Activated T-cell treated with anti-CD3 and anti-CD28 coated beads, Interleukin-2, amount 50 U/mL, for 48 hours (primary cell): ENCODE measurements at regions not wholly inside any gene's neighbourhood (a gene's known extent, or its start where the extent isn't known, plus 50 kb on each side); places are given as distances from the start of the nearest gene placed in this dataset.
"Not testable (repeated sequence)": the region's sequence is repeated elsewhere in the genome, so short reads cannot be mapped to it uniquely, and the experiment has no call there.

ENCODE experiments used
- DNase-seq, 2 experiments: peaks; one replicate each; pipeline ENCODE4 v3.0.0-alpha.2; 2020

GRCh38 chr17:63267846-63268245, 178.3 kb downstream of the CYB561 start:
- no peak for DNase-seq

- no peak for DNase-seq
These were observed 177.3 kb downstream of the CYB561 start for GRCh38 chr17:63268827-63269226.

- no peak for DNase-seq
These were observed 175.5 kb downstream of the CYB561 start for GRCh38 chr17:63270610-63271009.

GRCh38 chr17:63274146-63274545, 172.0 kb downstream of the CYB561 start:
- DNase-seq: no peak

GRCh38 chr17:63275318-63275970, 170.7 kb downstream of the CYB561 start:
- DNase-seq: no peak

- DNase-seq: no peak
These were observed 169.9 kb downstream of the CYB561 start for GRCh38 chr17:63275971-63276745.

GRCh38 chr17:63276821-63277220, 169.3 kb downstream of the CYB561 start:
- no peak for DNase-seq

- DNase-seq: no peak
These were observed 168.5 kb downstream of the CYB561 start for GRCh38 chr17:63277629-63278028.

GRCh38 chr17:63278728-63279442, 167.2 kb downstream of the CYB561 start:
- DNase-seq: no peak

GRCh38 chr17:63279498-63280230, 166.4 kb downstream of the CYB561 start:
- DNase-seq: no peak

- DNase-seq: no peak
These were observed 163.7 kb downstream of the CYB561 start for GRCh38 chr17:63282455-63282854.

- DNase-seq: no peak
These were observed 160.6 kb downstream of the CYB561 start for GRCh38 chr17:63285551-63285950.

- no peak for DNase-seq
These were observed 159.9 kb downstream of the CYB561 start for GRCh38 chr17:63286254-63286653.

- DNase-seq: not testable (repeated sequence)
These were observed 159.1 kb downstream of the CYB561 start for GRCh38 chr17:63287006-63287405.

- no peak for DNase-seq
These were observed 156.2 kb downstream of the CYB561 start for GRCh38 chr17:63289931-63290330.

- DNase-seq: no peak
These were observed 155.8 kb downstream of the CYB561 start for GRCh38 chr17:63290351-63290750.

- DNase-seq: no peak
These were observed 155.3 kb downstream of the CYB561 start for GRCh38 chr17:63290784-63291183.

GRCh38 chr17:63291258-63291657, 154.8 kb downstream of the CYB561 start:
- DNase-seq: no peak

GRCh38 chr17:63292421-63292820, 153.7 kb downstream of the CYB561 start:
- DNase-seq: no peak

- no peak for DNase-seq
These were observed 152.6 kb downstream of the CYB561 start for GRCh38 chr17:63293323-63294075.

- DNase-seq: no peak
These were observed 151.3 kb downstream of the CYB561 start for GRCh38 chr17:63294776-63295175.

- DNase-seq: no peak
These were observed 150.8 kb downstream of the CYB561 start for GRCh38 chr17:63295288-63295687.
